Activated CD4-positive, CD25-positive, alpha-beta regulatory T cell (primary cell): ENCODE measurements at regions not wholly inside any gene's neighbourhood (a gene's known extent, or its start where the extent isn't known, plus 50 kb on each side); places are given as distances from the start of the nearest gene placed in this dataset.
"Not testable (repeated sequence)": the region's sequence is repeated elsewhere in the genome, so short reads cannot be mapped to it uniquely, and the experiment has no call there.

Experiments
- DNase-seq, 4 experiments: peaks; one replicate each; lab custom pipeline; 2025; lab: John Stamatoyannopoulos, UW

DNA sequence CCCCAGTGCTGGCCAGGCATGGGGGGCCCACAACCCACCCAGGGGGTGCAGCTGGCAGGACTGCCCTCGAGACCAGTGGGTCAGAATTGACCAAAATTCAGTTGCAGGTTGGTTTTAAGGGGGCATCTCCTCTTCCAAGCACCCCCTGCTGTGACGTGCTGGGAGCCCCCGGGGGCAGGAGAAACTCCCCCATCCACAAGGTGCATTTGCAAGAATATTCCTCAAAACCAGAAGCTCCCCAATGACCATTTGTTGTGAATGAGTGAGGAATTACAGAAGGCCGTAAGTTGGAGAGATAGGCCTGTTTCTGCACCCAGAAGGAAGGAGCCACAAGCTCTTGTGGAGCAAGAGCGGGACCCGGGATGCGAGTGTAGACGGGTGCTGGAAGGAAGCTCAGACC is 414.5 kb downstream of the BRD1 start:
- no peak for DNase-seq

- no peak for DNase-seq
These were observed 415.4 kb downstream of the BRD1 start for GRCh38 chr22:49412236-49412635.

GRCh38 chr22:49411236-49411635 is 416.4 kb downstream of the BRD1 start:
- DNase-seq: no peak

DNA sequence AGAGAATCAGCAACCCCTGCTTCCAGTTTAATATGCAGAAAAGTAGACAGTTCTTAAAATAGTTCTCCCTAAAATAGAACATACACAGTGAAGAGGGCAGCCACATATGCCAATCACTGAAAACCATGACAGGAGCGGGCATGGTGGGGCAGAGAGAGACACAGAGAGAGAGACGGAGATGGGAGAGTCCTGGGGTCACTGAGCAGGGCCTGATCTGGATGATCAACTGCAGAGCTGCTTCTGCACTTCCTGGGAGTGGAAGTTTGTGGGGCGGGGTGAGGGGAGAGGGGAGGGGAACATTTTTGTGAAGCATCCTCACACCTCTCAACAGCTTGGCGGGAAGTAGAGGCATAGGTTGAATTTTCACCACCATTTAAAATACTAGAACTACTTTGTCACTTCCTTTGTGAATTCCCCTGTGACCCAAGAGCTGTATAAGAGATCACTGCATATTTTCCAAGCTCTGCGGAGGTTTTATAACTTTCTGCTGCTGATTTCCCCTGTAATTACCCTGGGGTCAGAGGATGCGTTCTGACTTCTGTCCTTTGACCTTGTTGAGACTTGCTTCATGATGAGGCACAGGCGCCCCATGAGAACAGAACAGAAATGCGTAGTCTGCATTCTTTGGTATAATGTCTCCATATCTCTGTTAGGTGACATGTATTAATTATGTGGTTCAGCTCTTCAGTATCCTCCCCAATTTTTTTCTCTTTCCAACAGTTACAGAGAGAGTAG is 419.4 kb downstream of the BRD1 start:
- DNase-seq: no peak

DNA sequence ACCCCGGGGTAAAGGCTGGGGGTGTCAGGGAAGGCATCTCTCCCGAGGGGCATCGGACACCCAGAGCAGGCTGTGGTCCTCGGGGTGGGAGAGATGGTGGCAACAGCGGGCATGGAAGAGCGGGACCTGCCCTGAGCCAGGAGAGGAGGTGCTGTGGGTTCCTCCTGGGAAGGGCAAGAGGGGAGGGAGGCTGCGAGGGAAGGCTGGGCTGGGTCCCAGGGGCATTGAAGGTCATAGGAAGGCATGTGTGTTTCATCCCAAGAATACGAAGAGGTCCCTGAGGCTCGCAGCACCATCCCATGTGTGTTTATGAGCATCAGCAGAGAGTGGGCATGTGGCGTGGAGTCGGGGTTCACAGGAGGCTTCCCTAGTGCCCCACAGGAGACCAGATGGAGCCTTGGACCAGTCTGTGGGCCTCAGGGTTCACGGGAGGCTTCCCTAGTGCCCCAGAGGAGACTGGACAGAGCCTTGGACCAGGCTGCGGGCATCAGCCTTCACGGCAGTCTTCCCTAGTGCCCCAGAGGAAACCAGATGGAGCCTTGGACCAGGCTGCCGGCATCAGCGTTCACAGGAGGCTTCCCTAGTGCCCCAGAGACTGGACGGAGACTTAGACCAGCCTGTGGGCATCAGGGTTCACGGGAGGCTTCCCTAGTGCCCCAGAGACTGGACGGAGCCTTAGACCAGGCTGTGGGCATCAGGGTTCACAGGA is 420.6 kb downstream of the BRD1 start:
- no peak for DNase-seq

GRCh38 chr22:49406047-49406650 is 421.5 kb downstream of the BRD1 start:
- DNase-seq: no peak

DNA sequence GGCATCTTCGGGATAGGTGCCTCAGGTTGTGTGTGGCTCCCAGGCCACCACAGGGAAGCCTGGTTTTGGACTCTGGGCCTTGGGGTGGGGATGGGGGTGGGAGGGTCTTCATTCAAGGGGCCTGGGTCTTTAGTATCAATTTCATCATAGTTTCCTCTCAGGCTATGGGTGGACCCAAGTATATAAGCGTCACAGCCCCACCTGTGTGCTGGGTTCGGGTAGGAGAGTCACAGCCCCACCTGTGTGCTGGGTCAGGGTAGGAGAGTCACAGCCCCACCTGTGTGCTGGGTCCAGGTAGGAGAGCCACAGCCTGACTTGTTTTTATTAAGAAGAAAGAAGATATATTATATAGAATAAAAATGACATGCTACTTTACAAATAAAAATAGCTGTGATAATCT is 422.1 kb downstream of the BRD1 start:
- no peak for DNase-seq

DNA sequence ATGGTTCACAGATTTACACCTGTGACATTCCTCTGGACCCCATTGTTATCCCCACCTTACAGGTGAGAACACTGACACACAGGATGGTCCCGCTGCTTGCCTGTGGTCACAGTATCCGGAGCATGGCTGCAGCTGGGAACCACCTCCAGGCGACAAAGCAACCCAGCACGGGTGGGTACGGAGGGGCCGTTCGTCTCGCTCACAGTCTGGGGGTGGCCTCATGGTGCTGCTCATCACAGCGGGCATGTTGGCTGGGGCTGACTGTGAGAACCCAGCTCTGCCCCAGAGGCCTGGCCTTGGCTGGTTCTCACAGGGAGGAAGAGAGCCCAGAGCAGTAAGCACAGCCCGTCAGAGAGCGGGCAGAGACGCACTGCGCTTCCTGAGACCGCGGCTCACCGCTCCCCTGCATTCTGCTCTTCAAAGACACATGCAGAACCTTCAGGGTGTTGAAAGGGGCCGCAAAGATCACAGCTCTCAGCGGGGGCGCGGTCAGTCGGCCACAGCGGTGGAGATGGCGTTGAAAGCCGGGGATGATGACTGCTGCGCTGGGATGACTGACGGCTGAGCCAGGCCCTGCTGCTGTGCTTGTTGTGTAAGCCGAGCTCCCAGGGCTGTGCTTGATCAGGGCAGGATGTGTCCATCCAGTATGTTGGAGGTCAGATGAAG is 423.0 kb downstream of the BRD1 start:
- no peak for DNase-seq

- no peak for DNase-seq
These were observed 423.7 kb downstream of the BRD1 start for GRCh38 chr22:49404020-49404419.

GRCh38 chr22:49403102-49403501 is 424.6 kb downstream of the BRD1 start:
- DNase-seq: no peak

GRCh38 chr22:49402169-49402568 is 425.5 kb downstream of the BRD1 start:
- DNase-seq: no peak

GRCh38 chr22:49400941-49401598 is 426.6 kb downstream of the BRD1 start:
- no peak for DNase-seq

DNA sequence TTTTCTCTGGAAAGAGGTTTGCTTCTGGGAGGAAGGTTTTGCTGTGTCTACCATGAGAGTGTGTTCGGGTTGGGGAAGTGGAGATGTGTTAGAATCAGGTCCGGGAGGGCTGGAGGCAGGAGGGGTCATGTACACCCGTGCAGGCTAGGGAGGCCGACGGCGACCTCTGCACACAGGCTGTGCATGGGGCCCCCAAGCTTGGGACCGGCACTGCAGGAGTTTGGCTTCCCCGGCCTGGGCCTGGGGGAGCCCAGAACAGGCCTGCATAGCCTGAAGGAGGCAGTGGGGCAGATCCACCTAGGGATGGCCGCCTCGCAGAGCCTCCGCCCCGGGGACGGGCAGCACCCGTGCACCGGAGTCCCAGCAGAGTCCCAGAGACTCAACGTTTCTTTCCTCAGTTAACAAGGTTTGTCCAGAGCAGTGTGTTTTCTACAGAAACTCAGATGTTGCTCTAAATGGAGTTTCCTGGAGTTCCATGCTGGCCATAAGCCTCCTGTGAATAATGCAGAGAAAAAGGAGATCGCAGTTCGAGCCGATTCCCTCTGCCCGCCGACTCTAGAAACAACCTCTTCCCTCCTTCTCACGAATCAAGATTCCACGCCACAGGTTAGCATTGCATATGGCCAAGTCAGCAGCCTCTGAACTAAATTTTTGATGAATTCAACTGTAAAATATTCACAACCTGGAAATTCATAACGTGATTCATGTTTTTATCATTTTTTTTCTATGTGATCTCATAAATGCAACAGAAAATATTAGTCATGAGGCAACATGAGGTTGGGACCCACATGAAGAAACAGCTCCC is 427.3 kb downstream of the BRD1 start:
- DNase-seq: no peak

DNA sequence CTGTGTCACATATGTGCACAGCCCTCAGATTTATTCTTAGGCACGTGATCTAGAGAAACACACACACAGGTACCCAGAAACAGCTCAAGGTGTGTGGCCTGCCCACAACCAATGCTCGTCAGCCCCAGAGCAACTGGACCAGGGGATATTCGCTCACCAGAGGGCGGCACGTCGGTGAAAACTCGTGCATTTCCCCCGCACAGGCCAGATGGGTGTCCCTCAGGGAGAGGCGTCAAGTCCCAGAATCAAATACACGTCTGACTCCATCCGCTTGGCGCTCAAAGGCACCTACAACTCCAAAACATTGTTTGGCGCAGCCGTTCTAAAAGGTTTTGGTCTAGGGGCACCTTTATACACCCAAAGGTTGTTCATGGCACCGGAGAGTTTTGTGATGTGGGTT is 429.0 kb downstream of the BRD1 start:
- no peak for DNase-seq

DNA sequence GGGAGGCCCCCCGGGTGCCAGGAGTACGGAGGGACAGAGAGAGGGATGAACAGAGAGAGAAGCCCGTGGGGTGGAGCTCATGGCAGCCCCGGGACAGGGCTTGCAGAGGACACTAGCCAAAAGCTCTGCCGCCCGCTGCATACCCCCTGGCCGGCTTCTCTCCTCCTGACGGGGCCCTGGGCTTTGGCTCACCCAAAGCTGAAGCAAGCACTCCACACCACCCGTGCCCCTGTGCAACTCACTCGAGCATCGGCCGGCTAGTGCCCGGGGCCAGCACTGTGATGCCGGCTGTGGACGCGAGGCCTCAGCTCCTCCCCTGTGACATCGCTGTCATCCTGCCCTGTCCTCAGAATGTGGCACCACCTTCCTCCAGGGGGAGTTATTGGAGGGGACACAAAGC is 429.6 kb downstream of the BRD1 start:
- no peak for DNase-seq

- DNase-seq: no peak
These were observed 430.9 kb downstream of the BRD1 start for GRCh38 chr22:49396817-49397216.

DNA sequence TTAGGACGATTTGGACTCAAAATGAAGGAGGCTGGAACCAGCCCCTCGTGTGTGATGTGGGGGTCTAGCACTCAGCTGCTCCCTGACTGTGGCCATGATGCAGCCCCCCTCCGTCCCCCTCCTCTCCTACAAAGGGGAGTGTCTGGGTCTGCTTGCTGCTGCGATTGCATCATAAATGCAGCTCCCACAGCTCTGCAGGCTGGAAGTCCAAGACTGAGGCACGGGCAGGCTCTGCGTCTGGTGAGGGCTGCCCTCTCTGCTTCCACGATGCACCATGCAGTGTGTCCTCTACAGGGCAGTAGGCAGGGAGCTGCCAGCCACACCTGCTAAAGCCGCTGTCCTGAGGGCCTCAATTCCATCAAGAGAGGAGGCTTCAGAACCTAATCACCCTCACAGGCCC is 432.1 kb downstream of the BRD1 start:
- no peak for DNase-seq

- not testable (repeated sequence) for DNase-seq
These were observed 432.6 kb downstream of the BRD1 start for GRCh38 chr22:49395062-49395461.

DNA sequence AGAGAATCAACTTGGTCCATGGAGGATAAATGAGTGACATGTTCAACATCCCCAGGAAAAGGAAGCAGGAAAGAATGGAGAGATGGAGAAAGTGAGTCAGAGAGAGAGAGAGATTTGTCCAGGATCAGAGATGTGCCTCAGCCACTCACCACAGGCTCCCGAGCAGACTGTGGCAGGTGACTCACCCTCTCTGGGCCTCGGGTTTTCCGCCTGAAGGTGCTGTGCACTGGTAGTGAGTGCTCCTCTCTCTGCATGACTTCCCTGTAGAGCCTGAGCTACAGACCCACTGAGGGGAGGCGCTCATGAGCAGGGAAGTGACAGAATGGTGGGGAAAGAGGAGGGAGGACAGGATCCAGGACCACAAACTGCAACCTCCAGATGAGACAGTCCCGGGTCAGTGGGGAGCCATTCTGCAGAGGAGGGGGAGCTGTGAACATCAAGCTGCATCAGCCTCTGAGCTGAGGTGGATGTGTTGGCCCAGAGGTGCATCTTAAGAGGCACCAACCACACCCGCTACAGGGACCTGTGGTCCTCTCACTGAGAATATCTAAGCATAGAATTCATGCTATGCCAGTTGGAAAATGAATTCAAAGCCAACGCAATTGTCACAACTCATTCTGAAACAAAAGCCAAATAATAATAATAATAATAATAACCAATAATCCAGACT is 433.4 kb downstream of the BRD1 start:
- no peak for DNase-seq

GRCh38 chr22:49393526-49393925 is 434.1 kb downstream of the BRD1 start:
- no peak for DNase-seq
